ENCODE measurements at regions not wholly inside any gene's neighbourhood (a gene's known extent, or its start where the extent isn't known, plus 50 kb on each side); places are given as distances from the start of the nearest gene placed in this dataset.

DNA sequence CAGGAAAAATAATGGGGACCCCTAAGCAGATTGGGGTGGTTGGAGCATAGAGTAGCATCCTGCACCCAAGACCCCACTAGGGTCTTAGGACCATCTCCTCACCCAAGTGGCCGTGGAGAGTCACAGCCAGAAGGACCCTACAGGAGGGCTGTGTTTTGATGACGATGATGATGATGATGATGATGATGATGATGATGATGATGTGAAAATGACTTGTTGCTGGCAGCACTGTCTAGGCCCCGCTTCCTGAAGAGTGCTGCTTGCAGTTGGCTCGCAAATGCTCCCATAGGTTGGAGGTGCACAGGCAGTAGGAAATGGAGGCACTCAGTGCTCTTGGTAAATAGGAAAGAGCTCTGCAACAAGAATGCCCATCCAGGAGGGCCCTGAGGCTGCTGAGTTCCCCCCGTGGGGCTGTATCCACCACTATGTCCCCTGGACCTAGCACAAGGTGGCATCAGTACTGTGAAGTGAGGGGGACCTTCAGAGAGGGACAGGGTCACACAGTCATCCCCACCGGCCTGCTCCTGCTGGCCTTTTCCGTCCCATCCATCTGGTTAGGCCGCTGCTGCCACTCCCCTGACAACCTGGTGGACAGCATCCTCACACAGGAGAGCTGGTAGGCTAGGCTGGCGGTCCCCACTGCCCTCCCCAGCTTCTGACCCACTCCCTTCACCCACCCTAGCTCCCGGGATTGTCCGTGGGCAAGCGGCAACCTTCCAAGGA is 139.6 kb downstream of the FOXD2 start:
- TF ChIP-seq POLR2A (IDR thresholded peaks at IDR 0.05): no peak
- TF ChIP-seq POLR2AphosphoS5 (IDR thresholded peaks at IDR 0.05): no peak

All from gastroesophageal sphincter (tissue), 2 donors.